GM18502 (cell line): ENCODE measurements at regions not wholly inside any gene's neighbourhood (a gene's known extent, or its start where the extent isn't known, plus 50 kb on each side); places are given as distances from the start of the nearest gene placed in this dataset.

Experiments
- ATAC-seq: cut with Tn5 transposase; IDR thresholded peaks from one replicate; pipeline ENCODE4 v1.9.1; 2021; ENCODE audit warnings: mild to moderate bottlenecking; ENCODE audit not compliant: unreplicated experiment, poor library complexity

- ATAC-seq: no peak
These were observed 84.0 kb upstream of the PALMD start for GRCh38 chr1:99561952-99562351.

- no peak for ATAC-seq
These were observed 80.2 kb upstream of the PALMD start for GRCh38 chr1:99565606-99566289.

- ATAC-seq: no peak
These were observed 79.5 kb upstream of the PALMD start for GRCh38 chr1:99566290-99567021.

- no peak for ATAC-seq
These were observed 75.3 kb upstream of the PALMD start for GRCh38 chr1:99570486-99571089.

- no peak for ATAC-seq
These were observed 74.7 kb upstream of the PALMD start for GRCh38 chr1:99571092-99571734.

- ATAC-seq: no peak
These were observed 72.3 kb upstream of the PALMD start for GRCh38 chr1:99573431-99574217.

- no peak for ATAC-seq
These were observed 68.6 kb upstream of the PALMD start for GRCh38 chr1:99577313-99577712.

- no peak for ATAC-seq
These were observed 66.2 kb upstream of the PALMD start for GRCh38 chr1:99579691-99580172.

GRCh38 chr1:99580451-99580850 is 65.5 kb upstream of the PALMD start:
- no peak for ATAC-seq

- no peak for ATAC-seq
These were observed 58.9 kb upstream of the PALMD start for GRCh38 chr1:99587008-99587407.

GRCh38 chr1:99589186-99589636 is 56.7 kb upstream of the PALMD start:
- ATAC-seq: no peak

GRCh38 chr1:99590578-99591209 is 55.2 kb upstream of the PALMD start:
- no peak for ATAC-seq

GRCh38 chr1:99591886-99592285 is 54.0 kb upstream of the PALMD start:
- no peak for ATAC-seq

- no peak for ATAC-seq
These were observed 51.7 kb upstream of the PALMD start for GRCh38 chr1:99594205-99594604.

- no peak for ATAC-seq
These were observed 50.9 kb upstream of the PALMD start for GRCh38 chr1:99595041-99595440.

GRCh38 chr1:99595441-99595840 is 50.5 kb upstream of the PALMD start:
- ATAC-seq: no peak
